NCI-H187 (cell line): ENCODE measurements at regions not wholly inside any gene's neighbourhood (a gene's known extent, or its start where the extent isn't known, plus 50 kb on each side); places are given as distances from the start of the nearest gene placed in this dataset.

Experiments used
- DNase-seq, 2 experiments: peaks; one replicate each; lab custom pipeline; 2025; lab: John Stamatoyannopoulos, UW

DNA sequence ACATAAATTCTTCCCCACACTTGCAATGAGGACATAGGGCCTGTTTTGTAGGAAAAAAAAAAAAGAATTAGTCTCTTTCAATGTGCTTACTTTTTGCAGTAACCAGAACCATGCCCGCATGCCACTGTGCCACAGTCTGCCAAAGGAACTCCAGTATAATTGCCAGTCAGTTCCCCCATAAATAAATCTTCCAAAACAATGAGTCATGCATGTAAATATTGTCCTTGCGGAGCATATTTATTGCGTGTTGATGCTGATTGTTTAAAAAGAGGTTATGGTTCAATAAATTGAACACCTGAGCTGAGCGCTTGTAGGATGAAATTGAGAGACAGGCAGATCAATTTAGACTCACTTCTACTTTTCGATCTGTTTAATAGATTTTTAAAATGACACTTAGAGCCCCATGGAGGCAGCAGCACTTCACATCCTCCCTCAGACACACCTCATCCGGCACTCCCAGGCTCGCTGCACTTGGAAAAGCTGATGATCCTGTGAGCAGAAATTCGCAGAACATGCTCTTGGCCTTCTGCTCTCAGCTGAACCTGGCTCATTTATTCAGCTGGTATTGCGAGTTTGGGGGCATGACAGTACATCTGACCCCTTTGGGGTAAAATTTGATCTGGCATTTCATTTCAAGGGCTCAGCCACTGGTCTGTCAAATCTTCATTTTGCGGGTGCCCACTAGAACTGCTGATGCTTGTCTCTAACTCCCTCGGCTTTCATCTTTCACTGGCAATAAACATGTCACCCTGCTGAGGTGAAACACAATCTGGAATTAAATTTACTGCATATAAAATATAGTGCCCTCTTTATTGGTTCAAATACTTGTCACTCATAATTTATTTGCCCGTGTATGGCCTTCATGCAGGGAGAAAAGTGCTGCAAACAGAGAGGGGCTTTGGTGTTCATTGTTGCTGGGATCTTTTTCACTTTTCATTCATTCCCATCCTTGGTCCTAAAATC is 371.1 kb upstream of the POU3F2 start:
- peak in 1 of 2 experiments; percentile 17 for DNase-seq

DNA sequence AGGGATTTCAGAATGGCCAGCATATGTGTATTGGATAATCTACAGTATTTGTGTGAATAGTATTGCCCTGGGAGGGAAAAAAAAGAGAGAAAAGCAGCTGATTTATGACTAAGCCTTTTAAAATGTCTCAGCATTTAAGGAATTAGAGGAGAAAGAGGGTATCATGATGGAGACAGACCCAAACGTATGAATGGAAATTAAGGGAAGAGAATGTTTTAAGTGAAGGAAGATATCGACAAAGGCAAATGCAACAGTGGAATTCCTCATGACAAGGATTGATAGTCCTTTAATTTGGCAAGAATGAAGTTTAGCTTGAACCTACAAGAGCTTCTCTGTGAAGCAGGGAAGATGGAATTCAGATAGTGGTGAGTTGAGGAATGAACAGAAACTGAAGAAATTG is 367.3 kb upstream of the POU3F2 start:
- no peak for DNase-seq

DNA sequence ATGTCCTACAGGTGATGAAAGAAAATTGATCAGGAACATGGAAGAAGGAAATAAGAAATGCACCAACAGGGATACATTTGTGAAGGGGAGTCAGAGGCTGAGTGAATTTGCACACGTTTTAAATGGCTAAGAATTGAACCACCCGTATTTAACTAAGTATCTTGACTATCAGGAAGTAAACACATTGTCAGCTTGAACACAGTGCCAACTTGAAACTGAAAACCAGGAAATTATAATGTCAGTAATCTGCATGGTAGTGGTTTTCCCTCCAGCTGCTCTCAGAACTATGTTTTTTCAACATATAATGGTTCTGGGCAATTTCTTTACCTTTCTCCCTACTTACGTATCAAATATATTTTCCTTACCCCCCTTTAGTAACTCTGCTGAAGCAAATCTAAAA is 366.5 kb upstream of the POU3F2 start:
- no peak for DNase-seq

DNA sequence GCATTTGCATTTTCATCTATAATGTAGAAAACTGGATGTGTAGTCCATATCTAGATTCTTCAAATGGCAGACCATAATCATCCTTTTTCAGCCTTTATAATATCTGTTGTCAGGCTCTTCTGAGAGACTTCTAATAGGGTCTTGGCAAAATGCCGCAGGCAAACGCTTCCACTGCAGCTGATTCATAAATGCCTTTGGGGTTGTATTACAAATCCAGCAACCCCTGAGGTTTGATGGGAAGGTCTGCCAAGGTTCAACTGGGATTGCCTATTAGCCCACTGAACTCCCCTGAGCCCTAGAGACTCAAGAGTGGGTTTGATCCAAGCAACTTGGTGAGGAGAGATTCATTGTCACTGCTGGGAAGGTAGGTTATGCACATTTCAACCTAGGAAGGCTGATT is 365.2 kb upstream of the POU3F2 start:
- DNase-seq: no peak

DNA sequence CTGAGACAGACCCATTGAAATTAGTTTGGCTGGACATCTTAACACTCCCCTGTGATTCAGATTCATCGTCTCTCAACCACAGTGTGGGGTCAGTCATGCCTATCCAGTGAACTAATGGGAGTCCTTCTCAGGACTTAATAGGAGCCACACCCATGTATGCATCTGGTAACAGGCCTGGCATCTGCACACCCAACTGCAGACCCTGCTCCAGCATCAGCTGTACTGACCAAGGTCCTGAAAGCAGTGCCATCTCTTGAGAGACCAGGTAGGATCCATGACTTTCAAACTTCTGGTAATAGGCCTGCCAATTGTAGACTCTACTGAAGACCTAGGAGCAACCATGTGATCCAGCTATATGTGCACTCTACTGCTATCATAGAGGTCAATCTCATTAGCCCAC is 363.6 kb upstream of the POU3F2 start:
- DNase-seq: no peak

DNA sequence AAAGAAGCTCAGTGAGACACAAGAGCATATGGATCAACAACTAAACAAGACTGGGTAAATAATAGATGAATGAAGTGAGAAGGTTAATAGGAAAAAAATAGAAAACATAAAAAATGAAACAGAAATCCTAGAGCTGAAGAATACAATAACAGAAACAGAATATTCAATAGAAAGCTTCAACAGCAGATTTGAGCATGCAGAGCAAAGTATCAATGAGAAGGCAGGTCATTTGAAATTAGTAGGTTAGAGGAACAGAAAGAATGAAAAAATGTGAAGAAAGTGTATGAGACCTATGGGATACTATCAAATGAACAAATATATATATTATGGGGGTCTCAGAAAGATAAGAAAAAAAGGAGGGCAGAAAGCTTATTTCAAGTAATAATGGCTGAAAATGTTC is 362.9 kb upstream of the POU3F2 start:
- no peak for DNase-seq

DNA sequence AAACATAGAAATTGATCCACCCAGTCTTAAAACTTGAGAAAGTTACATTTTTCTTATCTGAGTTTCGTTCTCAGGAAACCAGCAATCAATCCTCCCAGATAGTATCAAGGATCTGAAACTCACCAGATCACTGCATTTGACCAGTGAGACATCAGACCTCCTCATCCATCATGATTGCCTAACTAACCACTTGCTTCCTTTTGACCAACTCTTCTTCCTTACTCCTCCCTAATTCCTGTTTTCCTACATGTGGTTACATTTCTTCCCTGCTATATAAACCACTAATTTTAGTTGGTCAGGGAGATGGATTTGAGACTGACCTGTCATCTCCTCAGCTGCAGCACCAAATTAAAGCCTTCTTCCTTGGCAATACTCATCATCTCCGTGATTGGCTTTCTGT is 357.1 kb upstream of the POU3F2 start:
- no peak for DNase-seq

DNA sequence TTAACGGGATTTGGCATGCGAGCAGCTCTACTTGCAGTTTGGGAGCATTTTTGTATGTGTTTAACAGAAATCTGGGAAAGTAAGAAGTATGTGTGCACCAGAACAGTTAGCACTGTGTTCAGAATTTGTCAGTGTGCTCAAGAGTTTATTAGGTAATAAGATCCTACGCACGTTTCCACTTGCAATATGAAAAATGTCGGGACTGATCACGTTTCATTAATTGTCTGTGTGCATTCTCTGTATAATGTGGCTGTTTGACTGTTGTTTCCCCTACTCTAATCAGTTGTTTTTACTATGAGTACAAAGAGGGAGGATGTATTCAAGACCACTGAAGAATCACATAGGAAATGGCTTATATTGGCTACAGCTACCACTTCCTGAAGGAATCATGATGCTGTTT is 349.7 kb upstream of the POU3F2 start:
- no peak for DNase-seq

DNA sequence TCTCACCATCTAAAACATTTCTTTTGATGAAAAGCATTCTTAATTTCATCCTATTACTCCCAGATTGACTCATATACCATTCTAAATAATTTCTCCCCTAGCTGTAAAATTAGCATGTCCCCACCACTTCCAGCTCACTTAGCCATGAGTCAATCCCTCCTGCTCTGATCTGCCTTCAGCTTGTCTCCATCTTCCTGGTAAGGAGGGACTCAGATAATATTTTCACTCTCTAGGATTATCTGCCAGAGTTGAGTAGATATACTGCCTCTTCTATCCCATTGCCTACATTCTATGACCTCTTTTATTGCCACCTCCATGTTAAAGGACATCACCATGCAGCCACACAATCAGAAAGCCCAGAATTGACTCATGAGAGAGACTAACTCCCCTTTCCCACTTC is 348.8 kb upstream of the POU3F2 start:
- no peak for DNase-seq

DNA sequence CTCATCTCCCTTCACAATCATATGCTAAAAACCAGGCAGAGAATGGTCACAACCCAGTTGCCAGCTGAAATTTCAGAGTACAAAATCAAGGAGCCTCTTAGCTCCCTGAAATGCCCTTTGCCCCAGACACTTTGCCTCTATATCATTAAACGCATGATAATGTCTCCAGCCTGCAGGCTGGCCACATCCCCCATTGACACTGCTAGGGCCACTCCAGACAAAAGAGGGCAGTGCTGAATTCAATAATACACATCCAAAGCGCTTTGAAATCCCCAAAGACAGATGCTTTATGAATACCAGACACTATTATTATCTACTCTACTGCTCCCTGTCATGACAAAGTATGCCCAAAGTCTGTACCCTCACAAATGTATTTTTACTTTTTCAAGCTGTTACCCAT is 348.3 kb upstream of the POU3F2 start:
- no peak for DNase-seq

DNA sequence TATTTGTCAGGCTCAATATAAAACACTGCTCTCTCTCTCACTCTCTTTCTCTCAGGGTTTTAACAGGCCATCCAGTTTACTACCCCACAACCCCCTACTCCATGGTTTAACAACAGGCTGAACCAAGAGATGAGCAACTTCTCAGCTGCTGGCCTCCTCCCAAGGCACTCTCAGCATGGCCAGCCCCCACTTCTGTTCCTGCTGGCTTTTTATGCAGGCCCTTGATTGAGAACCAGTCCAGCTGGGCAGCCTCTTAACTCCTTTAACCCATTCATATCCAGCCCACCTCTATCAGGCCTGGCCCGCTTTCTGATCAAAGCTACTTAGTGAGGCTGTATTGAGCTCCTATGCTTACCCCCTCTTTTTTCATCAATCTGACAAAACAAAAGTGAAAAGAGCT is 346.8 kb upstream of the POU3F2 start:
- no peak for DNase-seq

DNA sequence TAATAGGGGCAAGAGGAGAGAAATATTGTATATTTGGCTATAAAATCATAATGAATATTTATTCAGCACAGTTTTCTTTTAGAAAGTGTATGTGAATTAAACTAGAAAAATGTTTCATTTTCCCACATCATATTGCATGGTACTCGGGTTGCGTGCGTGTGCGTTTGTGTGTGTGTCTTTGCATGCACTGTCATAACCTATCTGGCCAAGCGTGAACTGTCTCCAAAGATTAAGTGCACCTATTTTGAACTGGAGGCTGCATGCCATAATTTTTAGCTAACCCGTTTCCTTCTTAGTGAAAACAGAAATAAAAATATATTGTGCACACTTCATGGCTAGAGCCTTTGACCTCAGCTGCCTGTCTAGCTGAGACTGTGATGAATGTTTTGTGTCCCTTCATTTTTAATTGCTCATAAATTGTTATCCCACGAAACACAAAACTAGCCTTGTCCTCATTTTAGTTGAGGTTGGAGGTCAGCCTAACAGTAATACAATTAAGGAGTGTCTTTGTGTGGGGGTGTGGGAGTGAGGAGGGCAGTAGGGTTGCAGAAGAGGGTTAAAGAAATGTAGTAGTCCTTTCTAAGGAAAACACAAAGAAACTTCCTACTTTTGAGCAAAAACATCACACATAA is 336.1 kb upstream of the POU3F2 start:
- no peak for DNase-seq

DNA sequence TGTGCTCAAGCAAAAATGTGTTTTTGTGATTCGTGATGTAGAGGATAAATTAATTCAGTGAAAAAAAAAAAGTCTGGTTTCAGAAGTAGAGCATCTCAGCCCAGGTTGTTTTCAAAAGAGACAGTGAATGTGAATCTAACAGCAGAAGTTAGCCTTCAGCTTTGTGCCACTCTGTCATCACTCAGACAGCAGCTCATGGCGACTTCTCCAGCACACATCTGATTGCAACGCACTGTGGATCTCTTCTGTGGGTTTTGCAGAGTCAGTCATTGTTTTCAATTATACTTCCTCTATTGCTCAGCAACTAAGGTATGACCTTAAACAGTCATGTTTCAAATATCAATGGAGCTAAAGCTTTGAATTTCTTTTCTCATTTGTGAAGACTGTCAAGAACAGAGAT is 335.5 kb upstream of the POU3F2 start:
- DNase-seq: no peak

DNA sequence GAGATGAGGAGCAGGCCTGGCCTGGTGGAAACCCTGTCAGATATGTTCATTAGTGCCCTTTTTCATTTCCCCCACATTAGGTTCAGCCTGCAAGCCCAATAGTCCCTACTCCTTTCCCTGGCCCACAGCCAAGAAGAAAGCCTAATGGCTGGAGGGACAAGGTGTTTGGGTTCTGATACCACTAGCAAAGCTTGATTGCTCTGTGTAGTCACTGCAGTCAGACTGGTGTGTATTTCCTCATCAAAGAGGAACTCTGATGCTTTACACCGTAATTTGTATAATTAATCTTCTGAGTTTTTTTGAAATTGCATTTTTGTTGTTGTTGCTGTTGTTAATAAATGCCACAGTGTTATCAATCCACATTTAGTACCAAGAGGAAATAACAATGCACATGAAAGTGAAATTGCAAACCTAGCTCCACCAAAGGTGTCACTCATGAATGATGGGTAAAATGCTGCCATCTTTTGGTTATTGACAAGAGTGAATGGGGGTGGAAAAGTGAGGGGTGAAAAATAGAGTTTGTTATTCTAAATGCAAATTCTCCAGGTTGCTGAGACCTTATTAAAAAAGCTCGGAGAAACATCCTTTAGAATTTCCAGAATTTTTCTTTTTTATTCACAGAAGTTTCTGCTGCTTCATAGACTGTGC is 320.2 kb upstream of the POU3F2 start:
- no peak for DNase-seq

DNA sequence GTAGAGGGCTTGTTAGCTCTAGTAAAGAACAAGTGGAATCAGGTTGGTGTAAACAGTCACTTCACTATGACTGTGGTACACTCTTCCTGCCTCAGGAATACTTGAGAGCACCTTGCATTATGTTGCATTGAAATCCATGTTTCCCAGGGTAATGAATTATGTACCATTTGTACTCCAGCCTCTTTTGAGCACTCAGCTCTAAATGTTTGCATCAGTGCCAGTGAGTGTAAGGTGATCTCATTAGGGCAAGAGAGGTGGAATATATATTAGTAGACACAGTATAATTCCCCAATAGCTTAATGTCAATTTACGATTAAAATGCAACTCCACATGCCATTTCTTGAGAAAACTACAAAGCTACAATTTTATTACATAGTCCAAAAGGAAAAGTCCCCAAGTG is 319.6 kb upstream of the POU3F2 start:
- peak; percentile 63 to 78 for DNase-seq

DNA sequence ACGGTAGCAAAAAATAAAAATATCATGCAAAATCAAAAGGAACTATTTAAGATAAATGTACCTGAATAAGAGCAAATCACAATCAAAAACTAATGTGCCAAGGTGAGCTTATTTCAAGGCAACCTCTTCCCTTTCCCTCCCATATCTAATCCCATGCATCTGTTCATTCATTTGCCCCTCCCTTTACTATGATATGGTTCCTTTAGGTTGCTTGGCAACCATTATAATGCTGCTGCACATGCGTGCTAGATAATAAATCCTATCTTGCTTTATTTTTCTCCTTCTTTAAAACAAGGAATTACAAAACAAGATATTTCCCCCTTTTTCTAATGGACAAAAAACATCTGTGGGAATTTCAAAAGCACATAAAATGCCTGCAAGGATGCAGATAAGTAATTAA is 318.2 kb upstream of the POU3F2 start:
- DNase-seq: no peak

DNA sequence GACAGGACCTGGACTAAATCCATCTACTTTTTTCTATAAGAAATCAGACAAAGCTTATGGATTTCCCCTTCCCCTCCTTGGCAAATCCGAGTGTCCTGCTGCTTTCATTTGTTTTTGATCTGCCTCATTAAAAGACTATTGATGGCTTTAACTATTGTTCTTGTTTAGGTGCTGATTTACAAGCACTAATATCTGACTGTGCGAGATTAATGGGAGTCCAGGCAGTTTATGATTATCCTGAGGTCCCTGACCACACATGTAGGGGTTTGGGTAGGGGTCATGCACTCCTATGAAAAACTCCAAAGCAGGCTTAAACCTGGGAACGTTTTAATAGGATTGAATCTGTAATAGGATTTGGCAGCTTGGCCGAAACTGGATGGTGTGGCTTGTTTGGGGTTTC is 317.5 kb upstream of the POU3F2 start:
- no peak for DNase-seq

DNA sequence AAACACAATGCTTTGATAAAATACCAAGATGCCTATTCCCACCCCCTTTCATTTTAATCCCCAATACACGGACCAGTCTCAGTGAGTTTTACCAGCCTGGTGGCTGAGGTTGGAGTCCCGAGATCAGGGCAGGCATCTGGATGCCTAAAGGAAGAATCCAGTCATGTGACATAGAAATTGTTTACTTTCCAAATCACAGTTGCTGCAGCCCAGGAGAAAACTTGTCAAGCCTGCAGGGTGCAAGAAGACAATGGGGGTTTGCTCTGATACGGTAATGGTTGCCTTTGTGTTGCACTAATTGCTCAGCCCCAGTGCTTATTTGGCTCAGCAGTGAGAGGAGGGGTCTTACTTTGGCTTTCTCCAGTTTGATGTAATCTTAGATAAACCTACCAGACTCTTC is 308.5 kb upstream of the POU3F2 start:
- no peak for DNase-seq

DNA sequence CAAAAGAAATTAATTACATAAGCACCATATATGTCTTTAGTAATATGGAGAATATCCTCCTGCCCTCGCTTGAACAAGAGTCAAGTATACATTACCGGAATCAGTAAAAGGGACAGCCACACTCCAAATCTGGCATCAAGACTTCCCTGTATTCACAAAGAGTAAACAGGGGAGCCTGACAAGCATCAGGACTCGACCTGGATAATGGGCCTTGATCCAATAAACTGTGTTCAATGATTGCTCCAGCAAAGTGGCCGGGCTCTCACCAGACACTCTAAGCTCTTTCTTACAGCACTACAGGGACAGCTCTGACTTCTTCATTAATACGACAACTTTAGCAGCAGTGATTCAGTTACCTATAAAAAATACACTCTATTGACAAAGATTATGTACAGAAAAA is 307.9 kb upstream of the POU3F2 start:
- no peak for DNase-seq

DNA sequence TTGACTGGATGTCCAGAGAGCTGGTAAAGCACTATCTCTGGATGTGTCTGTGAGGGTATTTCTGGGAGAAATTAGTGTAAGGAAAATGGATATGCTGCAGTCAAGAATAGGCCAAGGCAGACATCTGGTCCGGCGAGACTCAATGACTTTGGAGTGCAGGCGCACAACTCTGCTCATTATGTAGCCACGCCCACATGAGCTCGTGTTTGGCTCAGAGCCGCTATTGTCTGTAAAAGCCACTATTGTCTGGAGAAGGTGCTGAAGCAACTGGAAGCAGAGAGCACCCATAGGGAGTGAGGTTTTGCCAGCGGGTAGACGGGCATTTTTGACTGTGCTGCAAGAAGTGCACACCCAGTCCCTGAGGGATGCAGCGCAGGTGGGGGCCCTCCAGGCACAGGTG is 305.0 kb upstream of the POU3F2 start:
- DNase-seq: no peak

DNA sequence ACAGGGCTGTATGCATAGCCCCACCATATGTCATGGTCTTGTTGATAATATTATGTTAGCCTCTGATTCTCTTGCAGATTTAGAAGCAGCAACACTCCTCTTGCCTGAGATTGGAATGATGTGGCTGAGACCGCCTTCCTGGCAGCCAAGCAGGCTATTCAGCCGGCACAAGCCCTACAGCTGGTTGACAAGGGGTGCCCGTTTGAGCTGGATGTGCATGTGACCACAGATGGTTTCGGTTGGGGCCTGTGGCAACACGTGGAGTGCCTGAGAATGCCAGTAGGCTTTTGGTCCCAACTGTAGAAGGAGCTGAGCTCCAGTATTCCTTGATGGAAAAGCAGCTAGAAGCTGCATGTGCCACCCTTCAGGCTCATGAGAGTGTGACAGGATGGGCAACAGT is 303.6 kb upstream of the POU3F2 start:
- DNase-seq: no peak

DNA sequence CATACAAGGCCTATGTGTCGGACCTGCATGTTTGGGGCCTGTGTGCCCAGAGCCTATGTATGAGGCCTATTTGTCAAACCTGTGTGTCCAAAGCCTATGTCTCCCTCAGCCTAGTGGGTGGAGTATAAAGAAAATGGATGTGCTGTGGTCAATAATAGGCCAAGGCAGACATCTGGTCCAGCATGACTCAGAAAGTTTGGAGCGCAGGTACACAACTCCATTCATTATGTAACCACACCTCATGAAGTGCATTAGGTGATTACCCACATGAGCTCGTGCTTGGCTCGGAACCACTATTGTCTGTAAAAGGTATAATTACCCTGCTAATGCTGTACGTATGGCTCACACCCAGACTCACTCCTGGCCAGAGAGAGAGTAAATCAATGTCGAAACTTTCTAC is 302.4 kb upstream of the POU3F2 start:
- no peak for DNase-seq

DNA sequence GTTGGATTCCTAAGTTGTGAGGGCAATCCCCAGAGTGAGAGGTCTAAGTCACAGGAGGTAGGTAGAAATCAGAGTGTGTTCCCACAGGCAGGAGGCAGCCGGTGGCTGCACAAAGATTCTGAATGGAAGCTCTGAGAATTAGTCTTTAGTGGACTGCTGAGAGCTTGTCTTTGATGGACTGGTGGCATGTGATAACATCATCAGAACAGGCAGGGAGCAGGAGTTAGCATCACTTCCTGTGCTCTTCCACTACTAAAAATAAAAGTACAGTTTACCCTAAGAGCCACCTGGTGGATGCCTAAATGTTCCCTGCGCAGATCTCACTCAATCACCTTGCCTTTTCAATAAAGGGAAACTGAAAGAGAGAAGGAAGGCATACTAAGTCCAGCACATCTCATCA is 294.6 kb upstream of the POU3F2 start:
- DNase-seq: no peak
